GM12878 (cell line): ENCODE measurements at regions not wholly inside any gene's neighbourhood (a gene's known extent, or its start where the extent isn't known, plus 50 kb on each side); places are given as distances from the start of the nearest gene placed in this dataset.

Experiments used
- ATAC-seq: fragments of 200-7000 bp; cut with Tn5 transposase; 3 replicates; pipeline ENCODE4 v1.9.1; 2020; ENCODE audit warnings: mild to moderate bottlenecking, moderate library complexity
- BruUV-seq: library from RNA; stranded (reverse); fragments of 400-500 nt; replicated peaks from 2 replicates; lab custom pipeline; 2021; lab: Mats Ljungman, UMichigan
- CTCF ChIA-PET: fragments of 300-600 bp; sonication (Branson Sonifier 250); formaldehyde crosslinking; extraction: SDS; loops from one replicate; lab custom pipeline; 2021; ENCODE audit warnings: inconsistent platforms; lab: Yijun Ruan, JAX
- POLR2A ChIA-PET: fragments of 350-600 bp; formaldehyde crosslinking; extraction: SDS; loops from one replicate; lab custom pipeline; 2021; ENCODE audit warnings: inconsistent platforms; lab: Charles Lee
- RAD21 ChIA-PET: fragments of 300-600 bp; sonication (Branson Sonifier 250); formaldehyde crosslinking; loops from one replicate; lab custom pipeline; 2023; ENCODE audit warnings: antibody characterized with exemption; ENCODE audit not compliant: unreplicated experiment; lab: Charles Lee
- SMC1A ChIA-PET: fragments of 300-600 bp; sonication (Branson Sonifier 250); formaldehyde crosslinking; loops from one replicate; lab custom pipeline; 2023; ENCODE audit not compliant: unreplicated experiment, uncharacterized antibody; lab: Charles Lee
- DNase-seq: peaks from one replicate; pipeline ENCODE4 v3.0.0-alpha.2; 2011; ENCODE audit warnings: low read depth, low spot score
- FAIRE-seq: peaks from 3 replicates; lab custom pipeline; 2011; peaks lifted over from hg19 to GRCh38; lab: Jason Lieb, UNC
- H2AFZ ChIP-seq: 2 replicates; pipeline ENCODE4 v1.6.0; 2011; ENCODE audit warnings: low read depth, low read length, control low read depth; ENCODE audit not compliant: control insufficient read depth
- H3K27ac ChIP-seq: 2 replicates; pipeline ENCODE4 v1.5.1; 2011; ENCODE audit warnings: control low read depth; ENCODE audit not compliant: control insufficient read depth, insufficient read depth
- H3K27me3 ChIP-seq, 2 experiments: replicated peaks in 1 of 2; 2 replicates each; pipeline versions ENCODE4 v1.6.0 to v1.6.1; 2011; ENCODE audit warnings: low read length in 1 of 2; ENCODE audit not compliant: control insufficient read depth in 2 of 2, insufficient read depth in 2 of 2
- H3K36me3 ChIP-seq, 2 experiments: 2 replicates each; pipeline ENCODE4 v1.5.1; 2011; ENCODE audit warnings: low read length in 1 of 2; ENCODE audit not compliant: control insufficient read depth in 2 of 2, insufficient read depth in 2 of 2
- H3K4me1 ChIP-seq: 2 replicates; pipeline ENCODE4 v1.6.1; 2011; ENCODE audit warnings: mild to moderate bottlenecking, low read length, moderate library complexity, mixed read lengths; ENCODE audit not compliant: control insufficient read depth, insufficient read depth
- H3K4me2 ChIP-seq: 2 replicates; pipeline ENCODE4 v1.6.0; 2011; ENCODE audit warnings: control low read depth; ENCODE audit not compliant: control insufficient read depth, insufficient read depth
- H3K4me3 ChIP-seq: fragments of 200-600 bp; sonication (generic); 2 replicates; pipeline ENCODE4 v1.5.1; 2016
- H3K79me2 ChIP-seq: 2 replicates; pipeline ENCODE4 v1.6.0; 2011; ENCODE audit warnings: low read length; ENCODE audit not compliant: control insufficient read depth, insufficient read depth
- H3K9ac ChIP-seq: 2 replicates; pipeline ENCODE4 v1.8.0; 2011; ENCODE audit warnings: low read length, control low read depth, mixed read lengths; ENCODE audit not compliant: control insufficient read depth, insufficient read depth
- H3K9me3 ChIP-seq: replicated peaks from 3 replicates; pipeline ENCODE4 v1.5.1; 2011; ENCODE audit warnings: mild to moderate bottlenecking, low read length; ENCODE audit not compliant: control insufficient read depth, insufficient read depth
- H4K20me1 ChIP-seq: 2 replicates; pipeline ENCODE4 v1.6.0; 2011; ENCODE audit not compliant: control insufficient read depth, insufficient read depth
- CTCF ChIP-seq, 3 experiments: IDR thresholded peaks in 2 of 3; conservative IDR thresholded peaks in 1 of 3; 2 replicates each; pipeline ENCODE4 v1.5.1; 2011; ENCODE audit warnings: low read depth in 3 of 3, low read length in 3 of 3, mild to moderate bottlenecking in 3 of 3, control low read depth in 2 of 3, moderate library complexity in 2 of 3, inconsistent platforms in 1 of 3, mixed read lengths in 1 of 3; ENCODE audit not compliant: control insufficient read depth in 2 of 3, insufficient read depth in 1 of 3; ENCODE audit errors: extremely low read depth in 1 of 3
- EP300 ChIP-seq, 2 experiments: fragments of 150-350 bp in 1 of 2; IDR thresholded peaks; 2 replicates each; pipeline ENCODE4 v1.6.1; 2011 to 2012; ENCODE audit warnings: low read depth in 2 of 2, low read length in 2 of 2, borderline replicate concordance in 1 of 2, improper control_type of control experiment in 1 of 2, inconsistent platforms in 1 of 2; ENCODE audit not compliant: control insufficient read depth in 1 of 2
- IRF5 ChIP-seq: fragments of 450-650 bp; IDR thresholded peaks from 2 replicates; pipeline ENCODE4 v1.6.1; 2017; ENCODE audit warnings: borderline replicate concordance
- MTA3 ChIP-seq: IDR thresholded peaks from 2 replicates; pipeline ENCODE4 v1.6.1; 2012; ENCODE audit warnings: low read length, inconsistent platforms, borderline replicate concordance
- MYB ChIP-seq: fragments of 150-350 bp; IDR thresholded peaks from 2 replicates; pipeline ENCODE4 v1.6.1; 2014; ENCODE audit warnings: mild to moderate bottlenecking, low read depth, low read length, borderline replicate concordance
- NFXL1 ChIP-seq: fragments of 450-650 bp; IDR thresholded peaks from 2 replicates; pipeline ENCODE4 v1.6.1; 2017; ENCODE audit warnings: antibody characterized with exemption, mild to moderate bottlenecking, borderline replicate concordance
- NRF1 ChIP-seq: conservative IDR thresholded peaks from 2 replicates; pipeline ENCODE4 v1.6.1; 2011; ENCODE audit warnings: mild to moderate bottlenecking, low read depth, low read length, improper control_type of control experiment
- RCOR1 ChIP-seq: conservative IDR thresholded peaks from 2 replicates; pipeline ENCODE4 v1.6.1; 2012; ENCODE audit warnings: low read depth, low read length, improper control_type of control experiment
- RFX5 ChIP-seq: IDR thresholded peaks from 2 replicates; pipeline ENCODE4 v1.6.1; 2011; ENCODE audit warnings: low read depth, low read length, improper control_type of control experiment
- SP1 ChIP-seq: IDR thresholded peaks from one replicate; pipeline ENCODE4 v1.6.1; 2011; ENCODE audit warnings: low read depth, low read length
- SREBF2 ChIP-seq: IDR thresholded peaks from 2 replicates; pipeline ENCODE4 v1.6.1; 2012; ENCODE audit warnings: mild to moderate bottlenecking, low read length
- TBL1XR1 ChIP-seq: IDR thresholded peaks from 2 replicates; pipeline ENCODE4 v1.6.1; 2012; ENCODE audit warnings: low read depth, low read length, improper control_type of control experiment
- TCF7 ChIP-seq: IDR thresholded peaks from 2 replicates; pipeline ENCODE4 v1.6.1; 2014; ENCODE audit warnings: antibody characterized with exemption, borderline replicate concordance
- WGBS: methylation state at CpG from one replicate; pipeline ENCODE4 v1.1.6; 2016; ENCODE audit warnings: low lambda C conversion rate; ENCODE audit not compliant: insufficient replicate concordance, insufficient coverage; ENCODE audit errors: missing lambda C conversion rate; 5-methylcytosine and 5-hydroxymethylcytosine counted together
- in situ Hi-C: fragments of 300-500 bp; cut with MboI; formaldehyde crosslinking; loops from 9 replicates; pipeline ENCODE4 v1.14.3; 2018; ENCODE audit warnings: mixed read lengths
- intact Hi-C: fragments of 100-400 bp; cut with micrococcal nuclease; formaldehyde crosslinking; loops from one replicate; pipeline ENCODE4 v1.14.2; 2022; ENCODE audit not compliant: unreplicated experiment
- TF ChIP-seq, protein P1 (sequence below): fragments of 450-650 bp; IDR thresholded peaks from 2 replicates; pipeline ENCODE4 v1.6.1; 2018; ENCODE audit warnings: mild to moderate bottlenecking, low read depth, moderate library complexity; ENCODE audit not compliant: partially characterized antibody
- TF ChIP-seq, protein P2 (sequence below): IDR thresholded peaks from 2 replicates; pipeline ENCODE4 v1.6.1; 2012; ENCODE audit warnings: mild to moderate bottlenecking, low read depth, low read length

- SMC1A ChIA-PET: no interaction called here
- intact Hi-C loops: no loop called here
- BruUV-seq: no TSS peak
Observed at GRCh38 chr9:135356796-135357195, 122.8 kb upstream of the PPP1R26 start.

More at GRCh38 chr9:135356796-135357195, 122.8 kb upstream of the PPP1R26 start:
- H3K4me1 ChIP-seq: no peaks in the 10 kb centered on the region
- H2AFZ ChIP-seq: no peak overlapping the region
- in situ Hi-C loops: no loop called here
- no peak overlapping the region for H3K4me2 ChIP-seq
- no peak overlapping the region for H3K27ac ChIP-seq
- POLR2A ChIA-PET: no interaction called here
- no peaks in the 10 kb centered on the region for H3K79me2 ChIP-seq
- no peak overlapping the region for H3K9ac ChIP-seq
- H3K36me3 ChIP-seq: no peaks in the 10 kb centered on the region
- H3K4me3 ChIP-seq: no peak overlapping the region
- H3K9me3 ChIP-seq: no peaks in the 10 kb centered on the region
- no peaks in the 10 kb centered on the region for H4K20me1 ChIP-seq
- DNase-seq (no peak), FAIRE-seq (no peak), ATAC-seq (no peak)
- RAD21 ChIA-PET: no interaction called here
- no peak for TF ChIP-seq TBL1XR1
- TF ChIP-seq EP300 (IDR thresholded peaks at IDR 0.05; ENCODE audit: borderline replicate concordance in 1 of 2, control insufficient read depth in 1 of 2, low read depth in 2 of 2, low read length in 2 of 2): no peak
- no peak for TF ChIP-seq MTA3
- TF ChIP-seq NFXL1: no peak
- no peak for TF ChIP-seq SREBF2
- TF ChIP-seq IRF5: no peak
- TF ChIP-seq SP1: no peak
- TF ChIP-seq, protein P1, sequence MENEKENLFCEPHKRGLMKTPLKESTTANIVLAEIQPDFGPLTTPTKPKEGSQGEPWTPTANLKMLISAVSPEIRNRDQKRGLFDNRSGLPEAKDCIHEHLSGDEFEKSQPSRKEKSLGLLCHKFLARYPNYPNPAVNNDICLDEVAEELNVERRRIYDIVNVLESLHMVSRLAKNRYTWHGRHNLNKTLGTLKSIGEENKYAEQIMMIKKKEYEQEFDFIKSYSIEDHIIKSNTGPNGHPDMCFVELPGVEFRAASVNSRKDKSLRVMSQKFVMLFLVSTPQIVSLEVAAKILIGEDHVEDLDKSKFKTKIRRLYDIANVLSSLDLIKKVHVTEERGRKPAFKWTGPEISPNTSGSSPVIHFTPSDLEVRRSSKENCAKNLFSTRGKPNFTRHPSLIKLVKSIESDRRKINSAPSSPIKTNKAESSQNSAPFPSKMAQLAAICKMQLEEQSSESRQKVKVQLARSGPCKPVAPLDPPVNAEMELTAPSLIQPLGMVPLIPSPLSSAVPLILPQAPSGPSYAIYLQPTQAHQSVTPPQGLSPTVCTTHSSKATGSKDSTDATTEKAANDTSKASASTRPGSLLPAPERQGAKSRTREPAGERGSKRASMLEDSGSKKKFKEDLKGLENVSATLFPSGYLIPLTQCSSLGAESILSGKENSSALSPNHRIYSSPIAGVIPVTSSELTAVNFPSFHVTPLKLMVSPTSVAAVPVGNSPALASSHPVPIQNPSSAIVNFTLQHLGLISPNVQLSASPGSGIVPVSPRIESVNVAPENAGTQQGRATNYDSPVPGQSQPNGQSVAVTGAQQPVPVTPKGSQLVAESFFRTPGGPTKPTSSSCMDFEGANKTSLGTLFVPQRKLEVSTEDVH: no peak
- TF ChIP-seq MYB: no peak
- no peak for TF ChIP-seq NRF1
- TF ChIP-seq RCOR1: no peak
- TF ChIP-seq, protein P2, sequence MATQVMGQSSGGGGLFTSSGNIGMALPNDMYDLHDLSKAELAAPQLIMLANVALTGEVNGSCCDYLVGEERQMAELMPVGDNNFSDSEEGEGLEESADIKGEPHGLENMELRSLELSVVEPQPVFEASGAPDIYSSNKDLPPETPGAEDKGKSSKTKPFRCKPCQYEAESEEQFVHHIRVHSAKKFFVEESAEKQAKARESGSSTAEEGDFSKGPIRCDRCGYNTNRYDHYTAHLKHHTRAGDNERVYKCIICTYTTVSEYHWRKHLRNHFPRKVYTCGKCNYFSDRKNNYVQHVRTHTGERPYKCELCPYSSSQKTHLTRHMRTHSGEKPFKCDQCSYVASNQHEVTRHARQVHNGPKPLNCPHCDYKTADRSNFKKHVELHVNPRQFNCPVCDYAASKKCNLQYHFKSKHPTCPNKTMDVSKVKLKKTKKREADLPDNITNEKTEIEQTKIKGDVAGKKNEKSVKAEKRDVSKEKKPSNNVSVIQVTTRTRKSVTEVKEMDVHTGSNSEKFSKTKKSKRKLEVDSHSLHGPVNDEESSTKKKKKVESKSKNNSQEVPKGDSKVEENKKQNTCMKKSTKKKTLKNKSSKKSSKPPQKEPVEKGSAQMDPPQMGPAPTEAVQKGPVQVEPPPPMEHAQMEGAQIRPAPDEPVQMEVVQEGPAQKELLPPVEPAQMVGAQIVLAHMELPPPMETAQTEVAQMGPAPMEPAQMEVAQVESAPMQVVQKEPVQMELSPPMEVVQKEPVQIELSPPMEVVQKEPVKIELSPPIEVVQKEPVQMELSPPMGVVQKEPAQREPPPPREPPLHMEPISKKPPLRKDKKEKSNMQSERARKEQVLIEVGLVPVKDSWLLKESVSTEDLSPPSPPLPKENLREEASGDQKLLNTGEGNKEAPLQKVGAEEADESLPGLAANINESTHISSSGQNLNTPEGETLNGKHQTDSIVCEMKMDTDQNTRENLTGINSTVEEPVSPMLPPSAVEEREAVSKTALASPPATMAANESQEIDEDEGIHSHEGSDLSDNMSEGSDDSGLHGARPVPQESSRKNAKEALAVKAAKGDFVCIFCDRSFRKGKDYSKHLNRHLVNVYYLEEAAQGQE: no peak
- no peak for TF ChIP-seq TCF7
- no peak for TF ChIP-seq RFX5
- no peak for TF ChIP-seq CTCF (IDR thresholded peaks at IDR 0.05 in 2 of 3, conservative IDR thresholded peaks at IDR 0.05 in 1 of 3; ENCODE audit: control insufficient read depth in 2 of 3, extremely low read depth in 1 of 3, insufficient read depth in 1 of 3, low read depth in 3 of 3, low read length in 3 of 3)
- peaks cover 0 to 3% of the 10 kb centered on the region in 2 experiments; a peak in 2 of 4 replicates for H3K27me3 ChIP-seq
- CTCF ChIA-PET: no interaction called here
- 0% methylated on average over 3 of the region's 5 CpGs for WGBS
